SU-DHL-6 (cell line): ENCODE measurements at regions not wholly inside any gene's neighbourhood (a gene's known extent, or its start where the extent isn't known, plus 50 kb on each side); places are given as distances from the start of the nearest gene placed in this dataset.
A peak's percentile ranks its signal among the peaks of the same experiment; 100 is the strongest.

ENCODE experiments used
- H2AFZ ChIP-seq: fragments of 200-600 bp; sonication (generic); 2 replicates; pipeline ENCODE4 v1.6.1; 2014; ENCODE audit warnings: low read depth, mild to moderate bottlenecking, moderate library complexity, mixed read lengths, antibody characterized with exemption, low read length; ENCODE audit not compliant: severe bottlenecking
- H3F3A ChIP-seq: fragments of 200-600 bp; shearing (Covaris generic); 2 replicates; pipeline ENCODE4 v1.6.0; 2016; ENCODE audit warnings: antibody characterized with exemption, mild to moderate bottlenecking; ENCODE audit not compliant: insufficient read depth
- H3K27ac ChIP-seq: fragments of 200-600 bp; sonication (generic); 2 replicates; pipeline ENCODE4 v1.5.1; 2016; ENCODE audit warnings: low read depth, mild to moderate bottlenecking, low read length, moderate library complexity, mixed read lengths
- H3K27me3 ChIP-seq: fragments of 200-600 bp; sonication (generic), shearing (Covaris generic); 2 replicates; pipeline ENCODE4 v1.6.0; 2014; ENCODE audit warnings: mild to moderate bottlenecking, low read length
- H3K36me3 ChIP-seq: fragments of 200-600 bp; sonication (generic); 2 replicates; pipeline ENCODE4 v1.6.1; 2014; ENCODE audit warnings: mild to moderate bottlenecking, low read length, mixed read lengths
- H3K4me2 ChIP-seq: fragments of 300-600, 200-600 bp; shearing (Covaris generic), sonication (generic); 2 replicates; pipeline ENCODE4 v1.6.0; 2014; ENCODE audit warnings: low read length, low read depth, mild to moderate bottlenecking; ENCODE audit not compliant: poor library complexity, severe bottlenecking
- H3K4me3 ChIP-seq: fragments of 200-600 bp; sonication (generic); 2 replicates; pipeline ENCODE4 v1.5.1; 2014; ENCODE audit warnings: antibody characterized with exemption, low read length, mild to moderate bottlenecking, mixed read lengths; ENCODE audit not compliant: insufficient read depth, poor library complexity, severe bottlenecking
- H3K79me2 ChIP-seq: fragments of 200-600 bp; sonication (generic); 2 replicates; pipeline ENCODE4 v1.6.1; 2014; ENCODE audit warnings: mild to moderate bottlenecking, low read length, moderate library complexity; ENCODE audit not compliant: insufficient read depth
- H3K9ac ChIP-seq: fragments of 200-600 bp; sonication (generic); 2 replicates; pipeline ENCODE4 v1.7.0; 2014; ENCODE audit warnings: mild to moderate bottlenecking, low read length
- H3K9me2 ChIP-seq: fragments of 200-600 bp; sonication (generic); replicated peaks from 2 replicates; pipeline ENCODE4 v1.6.1; 2014; ENCODE audit warnings: low read length; ENCODE audit not compliant: insufficient read depth
- H3K9me3 ChIP-seq: fragments of 200-600 bp; sonication (generic); 2 replicates; pipeline ENCODE4 v1.6.1; 2014; ENCODE audit warnings: low read length, mixed read lengths; ENCODE audit not compliant: insufficient read depth
- H4K20me1 ChIP-seq: fragments of 200-600 bp; sonication (generic); 2 replicates; pipeline ENCODE4 v1.6.1; 2014; ENCODE audit warnings: low read depth, mild to moderate bottlenecking, antibody characterized with exemption, low read length, moderate library complexity, mixed read lengths
- EZH2phosphoT487 ChIP-seq: fragments of 200-600 bp; sonication (generic), shearing (Covaris generic); conservative IDR thresholded peaks from 2 replicates; pipeline ENCODE4 v1.6.1; 2018; ENCODE audit warnings: mild to moderate bottlenecking, antibody characterized with exemption, low read length, moderate library complexity, mixed read lengths
- TF ChIP-seq, protein P1 (sequence below): fragments of 200-600 bp; sonication (generic); IDR thresholded peaks from one replicate; pipeline ENCODE4 v1.5.1; 2017; ENCODE audit warnings: antibody characterized with exemption, mild to moderate bottlenecking, low read length, moderate library complexity; ENCODE audit not compliant: insufficient read depth, poor library complexity, severe bottlenecking

DNA sequence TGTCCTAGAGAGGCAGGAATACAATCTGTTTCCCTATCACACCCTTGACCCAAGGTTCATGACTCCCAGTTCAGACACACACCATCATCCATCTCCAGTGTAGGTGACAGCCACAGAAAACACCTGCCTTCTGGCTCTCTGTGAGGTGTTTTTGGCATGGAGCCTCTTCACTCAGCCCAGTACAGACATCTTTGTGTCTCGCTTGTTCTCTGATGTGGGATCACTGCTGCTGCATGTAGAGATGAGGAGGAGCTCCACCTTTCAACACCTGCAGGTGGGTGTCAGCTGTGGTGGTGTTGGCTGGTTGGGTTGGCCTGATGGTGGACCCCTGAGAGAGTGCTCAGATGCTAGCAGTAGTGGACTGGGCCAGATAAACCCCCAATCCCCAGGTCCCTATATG, 916.7 kb upstream of the B3GALT2 start:
- no peaks in the 10 kb centered on the region for H3K79me2 ChIP-seq
- H3K27ac ChIP-seq = no peak overlapping the region
- H3K9me2 ChIP-seq = no peaks in the 10 kb centered on the region
- no peaks in the 10 kb centered on the region for H3K27me3 ChIP-seq
- no peaks in the 10 kb centered on the region for H3K36me3 ChIP-seq
- TF ChIP-seq EZH2phosphoT487 = no peak
- TF ChIP-seq, protein P1, sequence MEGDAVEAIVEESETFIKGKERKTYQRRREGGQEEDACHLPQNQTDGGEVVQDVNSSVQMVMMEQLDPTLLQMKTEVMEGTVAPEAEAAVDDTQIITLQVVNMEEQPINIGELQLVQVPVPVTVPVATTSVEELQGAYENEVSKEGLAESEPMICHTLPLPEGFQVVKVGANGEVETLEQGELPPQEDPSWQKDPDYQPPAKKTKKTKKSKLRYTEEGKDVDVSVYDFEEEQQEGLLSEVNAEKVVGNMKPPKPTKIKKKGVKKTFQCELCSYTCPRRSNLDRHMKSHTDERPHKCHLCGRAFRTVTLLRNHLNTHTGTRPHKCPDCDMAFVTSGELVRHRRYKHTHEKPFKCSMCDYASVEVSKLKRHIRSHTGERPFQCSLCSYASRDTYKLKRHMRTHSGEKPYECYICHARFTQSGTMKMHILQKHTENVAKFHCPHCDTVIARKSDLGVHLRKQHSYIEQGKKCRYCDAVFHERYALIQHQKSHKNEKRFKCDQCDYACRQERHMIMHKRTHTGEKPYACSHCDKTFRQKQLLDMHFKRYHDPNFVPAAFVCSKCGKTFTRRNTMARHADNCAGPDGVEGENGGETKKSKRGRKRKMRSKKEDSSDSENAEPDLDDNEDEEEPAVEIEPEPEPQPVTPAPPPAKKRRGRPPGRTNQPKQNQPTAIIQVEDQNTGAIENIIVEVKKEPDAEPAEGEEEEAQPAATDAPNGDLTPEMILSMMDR = no peak
- H3K9me3 ChIP-seq = no peaks in the 10 kb centered on the region
- H3K4me2 ChIP-seq = no peak overlapping the region
- H3F3A ChIP-seq = no peaks in the 10 kb centered on the region
- H3K9ac ChIP-seq = no peak overlapping the region
- H3K4me3 ChIP-seq = no peak overlapping the region
- H2AFZ ChIP-seq = peak overlapping the region; percentile 75
- no peaks in the 10 kb centered on the region for H4K20me1 ChIP-seq

DNA sequence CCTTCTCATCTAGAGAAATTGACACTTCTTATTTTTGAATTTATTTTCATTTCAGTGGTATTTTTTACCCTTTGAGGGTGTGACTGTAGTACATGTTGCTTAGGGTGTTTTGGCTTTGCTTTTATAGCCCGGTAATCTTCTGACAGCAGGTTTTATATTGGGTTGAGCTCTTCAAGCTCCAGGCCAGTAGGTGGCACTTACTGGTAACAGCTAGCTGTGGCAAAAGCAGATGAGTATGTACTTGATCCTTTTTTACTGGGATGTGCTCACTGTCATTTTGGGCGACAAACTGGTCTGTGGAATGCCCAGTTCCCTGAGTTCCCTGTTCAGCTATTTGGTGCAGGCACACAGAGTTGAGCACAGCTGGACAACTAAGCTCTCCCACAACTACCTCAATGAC, 916.2 kb upstream of the B3GALT2 start:
- H3K9ac ChIP-seq = no peak overlapping the region

DNA sequence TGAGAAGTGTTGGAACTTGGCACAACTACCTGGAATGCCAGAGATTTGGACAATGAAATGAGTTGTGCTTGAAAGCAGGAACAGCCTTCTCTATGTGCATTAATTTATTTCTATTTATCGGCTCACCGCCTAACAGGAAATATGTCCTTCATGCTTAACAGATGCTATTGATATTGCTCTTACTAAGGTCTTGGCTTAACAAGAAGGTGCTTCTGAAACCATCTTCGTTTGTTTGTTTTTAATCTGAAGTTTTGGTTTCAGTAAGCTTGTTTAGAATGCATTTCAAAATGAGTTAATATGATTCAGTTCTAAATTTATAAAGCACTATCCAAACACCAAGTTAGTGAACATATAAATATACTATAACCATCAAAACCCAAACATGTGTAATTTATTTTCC, 898.3 kb upstream of the B3GALT2 start:
- no peak overlapping the region for H3K4me3 ChIP-seq
- no peaks in the 10 kb centered on the region for H4K20me1 ChIP-seq
- H3K27me3 ChIP-seq = no peaks in the 10 kb centered on the region
- no peak overlapping the region for H3K4me2 ChIP-seq
- TF ChIP-seq, protein P1 = no peak
- TF ChIP-seq EZH2phosphoT487 = no peak
- H3F3A ChIP-seq = no peaks in the 10 kb centered on the region
- no peak overlapping the region for H2AFZ ChIP-seq
- H3K9me2 ChIP-seq = no peaks in the 10 kb centered on the region
- no peaks in the 10 kb centered on the region for H3K9me3 ChIP-seq
- H3K9ac ChIP-seq = no peak overlapping the region
- H3K27ac ChIP-seq = no peak overlapping the region
- no peaks in the 10 kb centered on the region for H3K36me3 ChIP-seq
- H3K79me2 ChIP-seq = no peaks in the 10 kb centered on the region

More for the DNA sequence above, 916.2 kb upstream of the B3GALT2 start:
- H3K4me2 ChIP-seq = no peak overlapping the region
- no peak overlapping the region for H3K27ac ChIP-seq
- H4K20me1 ChIP-seq = no peaks in the 10 kb centered on the region
- H3K9me2 ChIP-seq = no peaks in the 10 kb centered on the region
- no peaks in the 10 kb centered on the region for H3K36me3 ChIP-seq
- H3K4me3 ChIP-seq = no peak overlapping the region
- no peaks in the 10 kb centered on the region for H3F3A ChIP-seq
- no peaks in the 10 kb centered on the region for H3K79me2 ChIP-seq
- no peaks in the 10 kb centered on the region for H3K27me3 ChIP-seq
- H3K9me3 ChIP-seq = no peaks in the 10 kb centered on the region
- TF ChIP-seq EZH2phosphoT487 = no peak
- TF ChIP-seq, protein P1 = peak; percentile 48
- H2AFZ ChIP-seq = peak overlapping the region; percentile 75
